HepG2 (cell line): ENCODE measurements at regions not wholly inside any gene's neighbourhood (a gene's known extent, or its start where the extent isn't known, plus 50 kb on each side); places are given as distances from the start of the nearest gene placed in this dataset.

Source experiments
- HDAC1 ChIP-seq: sonication (generic); formaldehyde crosslinking; IDR thresholded peaks from 2 replicates; pipeline ENCODE4 v1.5.1; 2020; ENCODE audit warnings: mild to moderate bottlenecking, missing genetic modification reagents
- HMGA1 ChIP-seq: sonication (generic); formaldehyde crosslinking; conservative IDR thresholded peaks from 2 replicates; pipeline ENCODE4 v1.4.0; 2020; ENCODE audit warnings: missing genetic modification reagents
- HNF4A ChIP-seq: sonication (generic); formaldehyde crosslinking; IDR thresholded peaks from 2 replicates; pipeline ENCODE4 v1.4.0; 2020; ENCODE audit warnings: missing genetic modification reagents
- HOXA9 ChIP-seq: sonication (generic); formaldehyde crosslinking; IDR thresholded peaks from 2 replicates; pipeline ENCODE4 v1.8.1; 2022; ENCODE audit warnings: missing genetic modification reagents, mild to moderate bottlenecking, moderate library complexity, borderline replicate concordance
- NFE2 ChIP-seq: sonication (generic); formaldehyde crosslinking; IDR thresholded peaks from 2 replicates; pipeline ENCODE4 v1.4.0; 2020; ENCODE audit warnings: missing genetic modification reagents
- NR1H2 ChIP-seq: sonication (generic); formaldehyde crosslinking; IDR thresholded peaks from 2 replicates; pipeline ENCODE4 v1.8.1; 2022; ENCODE audit warnings: low read depth, missing genetic modification reagents, borderline replicate concordance
- RARA ChIP-seq: IDR thresholded peaks from 2 replicates; pipeline ENCODE4 v1.6.1; 2016; ENCODE audit warnings: missing genetic modification reagents, missing compliant biosample characterization
- ZMAT3 ChIP-seq: sonication (generic); formaldehyde crosslinking; conservative IDR thresholded peaks from 2 replicates; pipeline ENCODE4 v1.7.0; 2021; ENCODE audit warnings: missing genetic modification reagents
- ZNF10 ChIP-seq: sonication (generic); formaldehyde crosslinking; IDR thresholded peaks from 2 replicates; pipeline ENCODE4 v1.4.0; 2020; ENCODE audit warnings: mild to moderate bottlenecking, low read depth, missing genetic modification reagents, borderline replicate concordance
- ZNF318 ChIP-seq: sonication (generic); formaldehyde crosslinking; IDR thresholded peaks from 2 replicates; pipeline ENCODE4 v1.4.0; 2020; ENCODE audit warnings: mild to moderate bottlenecking, missing genetic modification reagents
- ZNF446 ChIP-seq: sonication (generic); formaldehyde crosslinking; IDR thresholded peaks from 2 replicates; pipeline ENCODE4 v1.5.0; 2020; ENCODE audit warnings: mild to moderate bottlenecking, missing genetic modification reagents
- ZNF660 ChIP-seq: sonication (generic); formaldehyde crosslinking; IDR thresholded peaks from 2 replicates; pipeline ENCODE4 v1.5.1; 2020; ENCODE audit warnings: mild to moderate bottlenecking, low read depth, missing genetic modification reagents, borderline replicate concordance
- ZNF772 ChIP-seq: sonication (generic); formaldehyde crosslinking; IDR thresholded peaks from 2 replicates; pipeline ENCODE4 v1.5.0; 2020; ENCODE audit warnings: mild to moderate bottlenecking, missing genetic modification reagents
- ZSCAN12 ChIP-seq: sonication (generic); formaldehyde crosslinking; IDR thresholded peaks from 2 replicates; pipeline ENCODE4 v1.9.0; 2021; ENCODE audit warnings: mild to moderate bottlenecking, missing genetic modification reagents
- TF ChIP-seq, protein P1 (sequence below): sonication (generic); formaldehyde crosslinking; IDR thresholded peaks from 2 replicates; pipeline ENCODE4 v1.4.0; 2020; ENCODE audit warnings: mild to moderate bottlenecking, missing genetic modification reagents
- TF ChIP-seq, protein P2 (sequence below): sonication (generic); formaldehyde crosslinking; IDR thresholded peaks from 2 replicates; pipeline ENCODE4 v1.4.0; 2020; ENCODE audit warnings: mild to moderate bottlenecking, missing genetic modification reagents, borderline replicate concordance

DNA sequence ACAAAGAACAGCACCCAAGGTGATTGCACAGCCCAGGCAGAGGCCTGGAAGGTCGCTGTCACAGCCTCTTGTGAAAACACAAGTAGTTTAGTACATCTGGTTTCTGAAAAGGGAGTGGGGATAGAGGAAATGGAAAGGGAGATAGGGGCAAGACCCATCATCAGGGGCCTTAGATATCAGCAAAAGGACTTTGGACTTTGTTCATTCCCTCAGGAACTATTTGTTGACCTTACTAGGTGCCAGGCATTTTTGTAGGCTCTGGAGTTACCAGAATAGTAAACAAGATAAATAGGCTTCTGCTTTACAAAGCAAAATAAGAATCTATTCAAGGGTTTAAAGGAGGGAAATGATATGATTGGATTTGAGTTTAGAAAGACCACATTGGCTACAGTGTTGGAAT lies 199.4 kb upstream of the CDKN3 start (continued):
- TF ChIP-seq ZNF318 (CRISPR knock-in tag) (no peak), HNF4A (CRISPR knock-in tag) (peak; percentile 92), ZNF446 (CRISPR knock-in tag) (no peak), ZNF772 (no peak), NR1H2 (CRISPR knock-in tag) (no peak), RARA (CRISPR knock-in tag) (peak; percentile 55), ZNF660 (CRISPR knock-in tag) (no peak), ZMAT3 (no peak), ZSCAN12 (CRISPR knock-in tag) (no peak), NFE2 (CRISPR knock-in tag) (no peak), HOXA9 (CRISPR knock-in tag) (no peak), ZNF10 (CRISPR knock-in tag) (no peak), HMGA1 (CRISPR knock-in tag) (no peak), HDAC1 (CRISPR knock-in tag) (peak; percentile 49; the same call in 1 of the 2 replicates)
- TF ChIP-seq, protein P1, sequence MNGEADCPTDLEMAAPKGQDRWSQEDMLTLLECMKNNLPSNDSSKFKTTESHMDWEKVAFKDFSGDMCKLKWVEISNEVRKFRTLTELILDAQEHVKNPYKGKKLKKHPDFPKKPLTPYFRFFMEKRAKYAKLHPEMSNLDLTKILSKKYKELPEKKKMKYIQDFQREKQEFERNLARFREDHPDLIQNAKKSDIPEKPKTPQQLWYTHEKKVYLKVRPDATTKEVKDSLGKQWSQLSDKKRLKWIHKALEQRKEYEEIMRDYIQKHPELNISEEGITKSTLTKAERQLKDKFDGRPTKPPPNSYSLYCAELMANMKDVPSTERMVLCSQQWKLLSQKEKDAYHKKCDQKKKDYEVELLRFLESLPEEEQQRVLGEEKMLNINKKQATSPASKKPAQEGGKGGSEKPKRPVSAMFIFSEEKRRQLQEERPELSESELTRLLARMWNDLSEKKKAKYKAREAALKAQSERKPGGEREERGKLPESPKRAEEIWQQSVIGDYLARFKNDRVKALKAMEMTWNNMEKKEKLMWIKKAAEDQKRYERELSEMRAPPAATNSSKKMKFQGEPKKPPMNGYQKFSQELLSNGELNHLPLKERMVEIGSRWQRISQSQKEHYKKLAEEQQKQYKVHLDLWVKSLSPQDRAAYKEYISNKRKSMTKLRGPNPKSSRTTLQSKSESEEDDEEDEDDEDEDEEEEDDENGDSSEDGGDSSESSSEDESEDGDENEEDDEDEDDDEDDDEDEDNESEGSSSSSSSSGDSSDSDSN (CRISPR knock-in tag), result no peak
- TF ChIP-seq, protein P2, sequence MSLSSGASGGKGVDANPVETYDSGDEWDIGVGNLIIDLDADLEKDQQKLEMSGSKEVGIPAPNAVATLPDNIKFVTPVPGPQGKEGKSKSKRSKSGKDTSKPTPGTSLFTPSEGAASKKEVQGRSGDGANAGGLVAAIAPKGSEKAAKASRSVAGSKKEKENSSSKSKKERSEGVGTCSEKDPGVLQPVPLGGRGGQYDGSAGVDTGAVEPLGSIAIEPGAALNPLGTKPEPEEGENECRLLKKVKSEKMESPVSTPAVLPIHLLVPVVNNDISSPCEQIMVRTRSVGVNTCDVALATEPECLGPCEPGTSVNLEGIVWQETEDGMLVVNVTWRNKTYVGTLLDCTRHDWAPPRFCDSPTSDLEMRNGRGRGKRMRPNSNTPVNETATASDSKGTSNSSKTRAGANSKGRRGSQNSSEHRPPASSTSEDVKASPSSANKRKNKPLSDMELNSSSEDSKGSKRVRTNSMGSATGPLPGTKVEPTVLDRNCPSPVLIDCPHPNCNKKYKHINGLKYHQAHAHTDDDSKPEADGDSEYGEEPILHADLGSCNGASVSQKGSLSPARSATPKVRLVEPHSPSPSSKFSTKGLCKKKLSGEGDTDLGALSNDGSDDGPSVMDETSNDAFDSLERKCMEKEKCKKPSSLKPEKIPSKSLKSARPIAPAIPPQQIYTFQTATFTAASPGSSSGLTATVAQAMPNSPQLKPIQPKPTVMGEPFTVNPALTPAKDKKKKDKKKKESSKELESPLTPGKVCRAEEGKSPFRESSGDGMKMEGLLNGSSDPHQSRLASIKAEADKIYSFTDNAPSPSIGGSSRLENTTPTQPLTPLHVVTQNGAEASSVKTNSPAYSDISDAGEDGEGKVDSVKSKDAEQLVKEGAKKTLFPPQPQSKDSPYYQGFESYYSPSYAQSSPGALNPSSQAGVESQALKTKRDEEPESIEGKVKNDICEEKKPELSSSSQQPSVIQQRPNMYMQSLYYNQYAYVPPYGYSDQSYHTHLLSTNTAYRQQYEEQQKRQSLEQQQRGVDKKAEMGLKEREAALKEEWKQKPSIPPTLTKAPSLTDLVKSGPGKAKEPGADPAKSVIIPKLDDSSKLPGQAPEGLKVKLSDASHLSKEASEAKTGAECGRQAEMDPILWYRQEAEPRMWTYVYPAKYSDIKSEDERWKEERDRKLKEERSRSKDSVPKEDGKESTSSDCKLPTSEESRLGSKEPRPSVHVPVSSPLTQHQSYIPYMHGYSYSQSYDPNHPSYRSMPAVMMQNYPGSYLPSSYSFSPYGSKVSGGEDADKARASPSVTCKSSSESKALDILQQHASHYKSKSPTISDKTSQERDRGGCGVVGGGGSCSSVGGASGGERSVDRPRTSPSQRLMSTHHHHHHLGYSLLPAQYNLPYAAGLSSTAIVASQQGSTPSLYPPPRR (CRISPR knock-in tag), result 0 out of 2 replicates have a peak, but pooled peaks have one; percentile 41
